HUDEP-2 (cell line): ENCODE measurements at regions not wholly inside any gene's neighbourhood (a gene's known extent, or its start where the extent isn't known, plus 50 kb on each side); places are given as distances from the start of the nearest gene placed in this dataset.
"Not testable (repeated sequence)": the region's sequence is repeated elsewhere in the genome, so short reads cannot be mapped to it uniquely, and the experiment has no call there.

Source experiments
- DNase-seq, 76 experiments: peaks; one replicate each; lab custom pipeline; 2025; ENCODE audit not compliant: unreplicated experiment in 76 of 76; lab: John Stamatoyannopoulos, UW

DNA sequence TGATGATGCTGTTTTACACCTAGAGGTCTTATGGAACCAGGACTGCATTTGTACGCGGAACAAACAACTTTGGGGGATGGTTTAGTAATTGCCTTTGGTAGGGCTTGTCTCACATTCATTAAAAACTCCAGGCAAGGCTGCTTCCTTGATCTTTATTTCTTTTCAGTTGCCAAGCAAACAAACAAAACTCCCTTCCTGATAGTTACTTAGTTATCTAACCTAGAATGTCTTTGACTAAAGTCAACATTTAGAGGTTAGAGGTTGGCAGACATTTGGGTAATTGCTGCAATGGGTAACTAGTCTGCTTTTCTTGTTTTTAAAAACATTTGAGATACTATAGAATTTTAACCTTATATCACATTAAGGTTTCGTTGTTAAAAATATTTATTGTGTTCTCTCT is 500.9 kb upstream of the PTBP2 start:
- DNase-seq, result no peak

DNA sequence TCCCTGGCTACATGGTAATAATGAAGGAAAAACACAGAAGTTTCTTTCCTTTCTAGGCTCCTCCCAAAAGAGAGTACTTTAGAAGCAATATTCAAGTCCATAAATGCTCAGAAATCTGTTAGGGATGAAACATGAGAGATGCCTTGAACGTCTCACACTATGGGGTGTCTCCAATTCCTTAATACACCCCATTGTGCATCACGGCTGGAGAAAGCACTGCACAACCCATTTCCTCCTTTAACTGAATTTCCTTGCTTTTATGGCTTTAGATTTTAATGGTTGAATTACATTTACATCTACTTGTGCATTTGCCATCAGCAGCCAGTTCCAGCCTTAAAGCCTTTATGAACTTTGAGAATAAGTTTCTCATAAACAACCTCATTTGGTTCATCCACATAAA is 498.9 kb upstream of the PTBP2 start:
- no peak for DNase-seq

DNA sequence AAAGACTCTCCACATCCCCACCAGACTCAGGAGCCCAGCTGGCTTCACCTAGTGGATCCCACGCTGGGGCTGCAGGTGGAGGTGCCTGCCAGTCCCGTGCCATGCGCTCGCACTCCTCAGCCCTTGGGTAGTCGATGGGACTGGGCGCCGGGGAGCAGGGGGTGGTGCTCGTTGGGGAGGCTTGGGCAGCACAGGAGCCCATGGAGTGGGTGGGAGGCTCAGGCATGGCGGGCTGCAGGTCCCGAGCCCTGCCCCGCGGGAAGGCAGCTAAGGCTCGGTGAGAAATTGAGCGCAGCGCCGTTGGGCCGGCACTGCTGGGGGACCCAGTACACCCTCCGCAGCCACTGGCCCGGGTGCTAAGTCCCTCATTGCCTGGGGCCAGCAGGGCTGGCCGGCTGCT is 497.4 kb upstream of the PTBP2 start:
- not testable (repeated sequence) for DNase-seq

DNA sequence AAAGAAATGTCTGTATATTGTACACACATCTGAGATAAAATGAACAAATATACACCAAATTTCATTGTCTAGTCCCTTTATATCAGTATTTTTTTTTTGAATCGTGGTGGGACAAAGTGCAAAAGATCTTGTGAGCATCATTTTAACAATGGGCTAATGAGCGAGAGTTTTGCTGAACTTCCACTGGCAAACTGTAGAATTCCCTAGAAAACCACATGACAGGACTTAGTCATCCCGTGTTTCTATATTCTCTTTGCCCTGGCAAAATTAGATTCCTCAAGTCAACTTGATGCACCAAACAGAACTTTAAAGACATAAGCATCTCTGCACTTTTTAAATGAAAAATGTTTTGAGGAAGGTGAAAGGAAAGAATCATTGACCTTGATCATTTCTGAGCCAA is 488.2 kb upstream of the PTBP2 start:
- no peak for DNase-seq

DNA sequence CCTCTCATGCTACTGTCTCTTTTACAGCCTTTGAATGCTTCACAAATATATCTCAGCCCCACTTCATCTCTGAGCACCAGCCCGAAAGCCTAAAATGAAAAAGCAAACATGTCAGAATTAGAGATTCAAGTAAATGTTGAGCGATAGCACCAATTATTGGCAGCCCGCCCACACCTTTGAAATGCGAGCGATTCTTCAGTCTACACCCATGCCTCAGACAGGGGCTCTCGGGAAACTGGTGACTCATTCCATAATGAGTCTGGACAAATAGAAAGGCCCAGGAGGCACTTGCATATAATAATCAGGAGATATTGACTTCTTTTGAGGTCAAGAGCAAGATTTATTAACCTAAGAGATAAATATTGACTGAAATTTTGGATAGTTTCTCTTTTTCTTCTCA is 487.3 kb upstream of the PTBP2 start:
- DNase-seq, result no peak

DNA sequence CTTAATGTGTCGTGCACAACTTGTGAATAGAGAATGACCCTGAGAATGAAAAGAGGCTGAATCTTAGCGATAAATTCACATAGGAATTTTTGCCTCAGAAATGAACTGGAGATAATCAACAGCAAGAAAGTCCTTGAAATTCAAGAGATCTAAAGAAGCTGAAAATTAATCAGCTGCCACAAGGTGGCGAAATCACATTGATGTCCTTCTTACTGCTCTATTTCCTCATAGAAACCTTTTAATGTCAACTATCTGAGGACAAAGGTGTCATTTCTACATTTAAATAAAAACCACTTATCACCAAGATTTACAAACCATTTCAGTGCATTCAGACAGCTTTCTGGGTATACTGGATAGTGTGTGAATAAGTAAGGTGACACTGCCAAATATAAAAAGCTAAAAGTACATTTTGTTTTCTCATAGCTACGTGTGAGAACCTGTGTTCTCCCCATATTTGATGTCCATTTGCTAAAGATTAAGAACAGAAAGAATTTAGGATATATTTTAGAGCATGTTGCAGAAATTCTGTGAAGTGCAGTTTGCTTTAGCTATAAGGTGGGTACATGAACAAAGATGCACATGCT is 485.3 kb upstream of the PTBP2 start:
- peak in 9 of 76 experiments; percentile 0 to 10 (median 5) for DNase-seq

DNA sequence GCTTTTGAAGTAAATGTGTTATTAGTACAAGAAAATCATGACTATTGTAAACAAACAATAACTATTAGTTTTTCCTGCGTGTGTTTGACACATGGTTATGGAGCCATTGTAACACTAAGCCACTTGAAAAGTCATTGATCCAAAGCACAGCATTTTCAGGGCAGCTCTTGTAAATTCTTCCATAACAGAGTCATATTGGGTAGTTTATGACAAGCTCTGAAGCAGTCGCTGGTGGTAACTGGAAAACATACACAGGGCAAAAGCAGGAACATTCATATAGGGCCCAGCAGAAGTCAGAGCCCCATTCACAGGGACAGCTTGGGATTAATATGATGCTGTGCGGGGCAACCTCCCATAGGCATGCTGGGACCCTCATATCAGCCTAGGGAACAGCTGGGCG is 483.2 kb upstream of the PTBP2 start:
- DNase-seq, result no peak

DNA sequence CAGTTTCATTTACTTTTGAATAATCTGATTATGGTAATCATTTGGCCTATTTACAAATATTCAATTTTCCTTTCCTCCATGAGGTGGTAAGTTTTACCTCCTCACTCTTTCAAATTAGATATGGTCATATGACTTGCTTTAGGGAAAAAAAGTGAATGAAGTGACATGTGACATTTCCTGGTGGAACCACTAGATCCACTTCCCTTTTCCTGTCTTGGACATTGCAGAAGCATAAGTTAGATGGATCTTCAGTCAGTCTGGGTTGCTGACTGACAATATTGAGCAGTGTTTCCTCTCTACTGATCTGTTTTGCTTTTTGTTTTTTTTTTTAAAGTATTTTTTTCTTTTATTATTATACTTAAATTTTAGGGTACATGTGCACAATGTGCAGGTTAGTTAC is 481.1 kb upstream of the PTBP2 start:
- DNase-seq, result no peak

DNA sequence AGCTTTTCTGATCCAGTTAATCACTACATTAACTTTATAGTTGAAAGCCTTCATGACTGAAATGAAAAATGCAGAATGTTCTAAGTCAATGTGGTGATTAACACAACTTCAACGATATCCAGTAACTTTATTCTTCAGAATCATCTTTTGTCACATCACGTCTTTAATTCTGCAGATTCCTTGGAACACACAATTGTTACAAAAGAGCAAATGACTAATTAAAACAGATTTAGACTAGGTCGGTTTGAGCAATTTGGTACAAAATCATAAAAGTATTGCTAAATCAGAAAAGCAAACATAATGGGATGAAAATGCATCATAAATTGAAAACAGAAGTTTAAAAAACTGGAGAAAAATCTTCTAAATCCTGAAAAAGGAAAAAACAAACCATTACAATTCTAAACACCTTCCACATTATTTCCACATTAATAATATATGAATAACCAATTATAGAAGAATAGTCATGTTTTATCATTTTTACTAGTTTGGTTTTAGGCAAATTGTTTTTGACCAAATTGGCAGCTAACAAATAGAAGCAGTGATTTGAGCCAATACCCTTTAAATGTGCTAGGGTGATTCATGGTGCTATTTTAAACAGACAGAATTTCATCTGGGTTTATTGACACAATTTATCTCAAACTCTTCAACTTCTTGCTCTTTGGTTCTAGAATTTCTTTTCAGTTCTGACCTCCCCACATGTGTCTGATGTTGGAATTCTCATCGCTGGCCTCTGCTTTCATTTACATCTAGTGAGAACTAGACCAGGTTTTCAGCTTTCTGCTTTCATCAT is 468.1 kb upstream of the PTBP2 start:
- no peak for DNase-seq

DNA sequence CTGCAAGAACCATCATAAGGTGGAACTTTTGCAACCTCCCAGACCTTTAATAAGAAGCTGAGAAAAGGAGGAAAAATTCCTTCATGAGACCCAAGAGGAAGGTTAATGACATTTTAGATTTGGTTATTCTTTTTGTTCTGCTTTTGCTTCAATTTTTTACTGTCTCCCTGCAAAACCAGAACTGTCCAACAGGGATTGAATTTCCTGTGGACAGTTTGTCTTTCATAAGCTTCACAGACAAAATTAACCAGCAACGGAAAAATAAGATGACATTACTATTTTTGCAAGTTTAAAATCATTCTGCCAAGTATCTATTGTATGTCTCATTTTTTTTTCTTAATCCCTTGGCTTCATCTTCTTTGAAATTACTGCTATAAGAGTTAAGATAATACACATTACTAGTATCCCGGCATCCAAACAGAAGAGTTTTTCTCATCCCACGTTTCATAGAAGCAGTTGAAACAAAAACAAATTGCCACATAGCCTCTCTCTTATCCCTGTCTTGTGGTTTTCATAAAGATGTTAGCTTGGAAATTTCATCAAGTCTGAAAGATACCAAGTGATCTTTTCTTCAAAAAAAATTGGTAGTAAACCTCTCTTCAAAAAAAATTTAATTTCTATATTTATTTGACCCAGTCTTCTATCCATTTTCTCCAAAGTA is 465.3 kb upstream of the PTBP2 start:
- no peak for DNase-seq

DNA sequence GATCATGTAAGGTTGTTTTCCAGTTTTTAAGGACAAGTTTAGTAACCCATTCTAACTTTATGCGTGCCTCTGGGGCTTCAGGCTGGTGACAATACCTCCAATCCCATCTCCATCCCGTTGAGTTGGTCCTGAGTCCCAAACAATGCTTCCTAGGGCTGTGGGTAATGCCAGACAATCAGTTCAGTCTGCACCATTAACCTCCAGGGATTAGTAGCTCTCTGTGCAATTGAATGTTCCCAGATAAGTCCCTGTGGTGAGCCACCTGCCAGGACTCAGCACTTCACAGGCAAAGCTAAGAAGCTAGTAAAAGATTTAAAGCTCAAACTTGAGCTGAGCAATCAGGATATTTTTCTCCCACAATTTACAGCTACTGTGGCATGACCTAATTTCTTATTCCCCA is 462.2 kb upstream of the PTBP2 start:
- DNase-seq, result no peak

DNA sequence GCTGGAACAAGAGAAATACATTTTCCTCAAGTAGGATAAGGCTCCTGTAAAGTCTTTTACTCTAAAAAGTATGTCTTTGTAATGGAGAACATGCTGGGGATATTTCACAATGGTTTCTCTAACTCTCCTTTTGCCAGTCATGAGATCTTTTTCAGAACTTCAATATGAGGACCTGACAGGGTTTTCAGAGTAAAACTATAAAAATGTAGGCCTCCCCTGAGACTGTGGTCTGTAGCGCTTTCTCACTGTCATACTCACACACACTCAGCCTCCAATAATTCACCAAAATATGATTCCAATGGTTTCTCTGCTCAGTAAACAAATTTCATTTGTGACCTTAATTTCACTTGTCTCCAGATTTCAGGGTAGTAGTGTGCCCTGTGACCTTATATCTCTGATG is 440.1 kb upstream of the PTBP2 start:
- DNase-seq, result no peak

DNA sequence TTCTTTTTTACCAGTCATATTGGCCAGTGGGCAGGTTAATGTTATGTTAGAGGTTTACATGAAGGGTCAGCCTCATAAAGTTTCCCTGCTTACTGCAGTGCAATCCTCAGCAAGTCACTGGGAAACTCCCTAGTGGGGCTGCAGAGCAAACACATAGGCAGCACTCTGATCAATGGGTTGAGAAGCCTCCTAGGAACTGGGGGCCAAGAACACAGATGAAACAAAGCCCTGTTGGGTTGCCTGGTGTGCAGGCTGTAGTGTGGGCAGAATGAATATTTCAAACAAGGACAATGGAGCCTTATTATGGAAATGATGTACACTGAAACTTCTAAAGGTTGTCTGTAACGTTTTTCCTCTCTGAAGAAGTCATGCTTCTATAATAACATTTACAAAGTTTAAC is 431.6 kb upstream of the PTBP2 start:
- DNase-seq, result no peak

DNA sequence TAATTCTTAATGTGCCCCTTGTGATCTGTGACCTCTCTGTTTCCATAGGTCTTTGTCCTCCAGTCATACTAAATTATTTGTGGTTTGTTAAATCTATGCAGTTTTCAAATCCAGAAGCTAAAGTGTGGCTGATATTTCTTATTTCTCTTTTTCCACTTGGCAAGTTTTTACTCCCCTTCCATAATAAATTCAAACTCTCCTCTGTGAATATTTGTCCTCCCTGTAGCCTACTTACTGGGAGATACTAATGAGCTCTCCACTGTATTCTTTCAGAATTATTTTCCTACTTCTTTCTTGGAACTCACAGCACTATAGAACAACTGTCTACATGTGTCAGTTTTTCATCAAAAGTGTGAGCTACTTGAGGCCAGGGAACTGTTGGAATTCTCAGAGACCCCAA is 430.8 kb upstream of the PTBP2 start:
- no peak for DNase-seq

DNA sequence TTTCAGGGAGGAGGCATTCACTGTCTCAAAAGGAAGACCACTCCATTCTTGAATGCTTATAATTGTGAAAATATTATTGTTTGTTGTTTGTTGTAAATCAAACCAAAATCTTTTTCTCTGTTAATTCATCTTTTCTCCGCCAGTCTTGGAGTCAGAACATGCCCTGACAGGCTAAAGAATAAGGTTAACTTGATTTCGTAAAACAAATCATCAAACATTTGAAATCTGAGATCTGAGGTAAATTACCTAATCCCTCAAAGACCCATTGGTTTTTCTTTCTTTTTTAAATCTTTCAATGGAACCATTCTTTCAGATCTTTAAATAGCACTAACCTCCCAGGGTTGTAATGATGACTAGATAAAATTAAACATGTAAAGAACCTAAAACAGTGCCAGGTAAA is 430.1 kb upstream of the PTBP2 start:
- no peak for DNase-seq

DNA sequence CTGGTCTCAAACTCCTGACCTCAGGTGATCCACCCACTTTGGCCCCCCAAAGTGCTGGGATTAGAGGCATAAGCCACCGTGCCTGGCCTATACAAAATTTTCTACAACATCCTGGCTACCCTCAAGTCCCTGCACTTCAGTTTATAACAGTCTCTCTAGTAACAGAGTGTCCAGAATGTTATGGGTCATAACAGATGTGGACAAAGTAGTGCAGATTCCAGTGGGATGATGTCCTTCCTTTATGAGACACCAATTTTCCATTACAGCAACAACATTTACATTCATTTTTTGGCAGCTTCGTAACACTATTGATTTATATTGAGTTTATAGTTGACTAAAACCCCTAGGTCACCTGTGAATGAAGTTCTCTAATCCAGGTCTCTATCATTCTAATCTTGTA is 429.4 kb upstream of the PTBP2 start:
- no peak for DNase-seq

DNA sequence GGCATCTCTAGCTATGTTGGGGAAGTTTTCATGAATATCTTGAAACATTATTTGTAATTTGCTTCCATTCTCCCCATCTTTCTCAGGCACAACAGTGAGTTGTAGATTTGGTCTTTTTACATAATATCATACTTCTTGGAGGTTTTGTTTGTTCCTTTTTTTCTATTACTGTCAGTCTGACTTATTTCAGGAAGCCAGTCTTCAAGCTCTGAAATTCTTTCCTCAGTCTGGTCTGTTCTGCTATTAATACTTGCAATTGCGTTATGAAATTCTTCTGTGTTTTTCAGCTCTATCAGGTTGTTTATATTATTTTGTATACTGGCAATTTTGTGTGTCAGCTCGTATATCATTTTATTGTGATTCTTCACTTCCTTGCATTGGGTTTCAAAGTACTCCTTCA is 424.6 kb upstream of the PTBP2 start:
- no peak for DNase-seq

DNA sequence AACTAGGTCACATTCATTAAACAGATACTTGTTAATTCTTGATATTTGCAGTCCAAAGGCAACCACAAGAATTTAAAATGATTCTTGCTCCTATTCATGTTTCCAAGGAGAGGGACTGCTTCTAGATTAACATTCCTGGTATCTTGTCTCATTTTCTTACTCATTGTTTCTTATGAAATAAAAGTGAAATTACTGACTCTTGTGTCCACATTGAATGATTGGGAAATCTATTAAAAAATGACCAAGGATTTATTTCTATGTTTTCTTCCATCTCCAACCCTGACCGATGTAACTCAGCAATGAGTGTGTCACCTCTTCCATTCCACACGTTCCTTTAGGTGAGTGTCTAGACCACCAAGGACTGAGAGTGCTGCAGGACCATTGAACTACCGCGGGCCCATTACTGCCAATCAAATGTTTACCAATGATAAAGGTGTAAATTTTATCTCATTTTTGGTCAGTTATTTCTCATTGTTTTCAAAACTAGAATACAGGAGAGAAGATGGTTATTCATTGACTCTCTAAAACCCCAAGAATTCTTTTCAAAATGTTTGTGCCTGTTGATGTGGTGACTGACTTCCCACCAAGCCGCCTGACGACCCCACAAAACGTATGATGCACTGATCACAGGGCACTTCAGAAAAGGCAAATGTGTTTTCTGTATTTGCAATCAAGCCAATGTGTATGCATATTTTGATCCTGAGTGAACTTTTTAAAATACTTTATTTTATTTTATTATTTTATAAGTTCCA is 414.6 kb upstream of the PTBP2 start:
- DNase-seq, result no peak

DNA sequence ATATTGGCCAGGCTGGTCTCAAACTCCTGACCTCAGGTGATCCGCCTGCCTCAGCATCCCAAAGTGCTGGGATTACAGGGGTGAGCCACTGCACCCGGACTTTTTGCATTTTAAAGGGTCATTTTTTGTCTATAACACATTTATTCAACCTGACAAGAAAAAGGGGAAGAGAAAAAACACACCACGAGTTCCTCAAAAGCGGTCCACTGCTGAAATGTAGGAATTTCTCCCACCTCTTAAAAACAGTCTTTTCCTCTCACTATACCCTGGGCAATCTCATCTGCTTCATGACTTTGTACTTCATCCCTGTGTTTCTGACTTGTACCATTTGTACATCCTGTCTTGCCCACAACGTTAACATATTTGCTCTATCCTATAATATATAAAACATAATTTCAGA is 413.3 kb upstream of the PTBP2 start:
- DNase-seq, result no peak

DNA sequence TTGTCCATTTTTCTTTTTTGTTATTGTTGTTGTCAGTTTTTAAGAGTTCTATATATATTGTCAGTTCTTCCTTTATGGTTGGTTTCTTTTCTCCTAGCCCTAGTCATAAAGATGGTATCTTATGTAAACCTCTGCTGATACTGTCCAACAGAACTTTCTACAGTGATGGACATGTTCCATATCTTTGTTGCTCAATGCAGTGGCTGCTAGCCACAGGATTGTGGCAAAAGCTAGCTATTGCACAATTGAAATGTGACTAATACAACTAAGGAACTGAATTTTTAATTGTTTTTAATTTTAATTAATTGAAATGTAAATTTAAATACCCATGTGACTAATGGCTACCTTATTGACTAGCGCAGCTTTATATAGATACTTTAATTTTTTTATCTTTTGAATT is 411.8 kb upstream of the PTBP2 start:
- no peak for DNase-seq

DNA sequence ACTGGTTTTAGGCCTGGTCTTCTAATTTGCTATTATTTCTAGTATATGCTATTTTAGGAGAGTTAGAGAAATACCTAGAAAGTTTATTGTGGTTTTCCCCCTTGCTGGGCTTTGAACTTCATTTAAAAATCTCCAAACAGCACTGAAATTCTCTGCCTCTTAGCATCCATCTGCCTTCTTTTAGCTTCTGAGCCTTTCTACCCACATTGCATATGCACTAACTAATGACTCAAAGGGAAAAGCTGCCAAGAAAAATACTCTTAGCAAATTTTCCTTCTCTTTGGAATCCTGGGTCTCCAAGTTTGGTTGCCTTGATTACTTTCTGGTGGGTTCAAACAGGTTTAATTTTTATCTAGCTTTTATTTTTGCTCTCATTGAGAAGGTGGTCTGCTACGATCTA is 408.4 kb upstream of the PTBP2 start:
- no peak for DNase-seq

DNA sequence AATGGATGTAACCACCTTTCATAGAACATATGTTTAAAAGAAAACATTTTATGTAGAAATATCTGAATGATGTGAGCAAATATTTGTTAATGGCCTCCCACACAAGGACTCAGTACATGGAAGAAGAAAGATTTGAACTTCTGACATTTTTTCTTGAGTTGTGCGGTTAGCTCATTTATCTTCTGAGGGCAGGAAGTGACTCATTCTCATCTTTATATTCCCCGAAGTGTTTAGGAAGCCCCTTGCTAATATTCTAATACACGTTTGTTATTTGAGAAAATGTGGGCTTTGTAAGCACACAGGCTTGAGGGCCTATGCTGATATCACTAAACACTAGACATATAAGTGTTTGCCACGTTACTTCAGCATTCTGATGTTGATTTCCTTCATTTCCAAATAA is 392.5 kb upstream of the PTBP2 start:
- no peak for DNase-seq
